Prostate gland (tissue), 2 donors: ENCODE measurements at regions not wholly inside any gene's neighbourhood (a gene's known extent, or its start where the extent isn't known, plus 50 kb on each side); places are given as distances from the start of the nearest gene placed in this dataset.

Source experiments
- DNase-seq: peaks from one replicate; pipeline ENCODE4 v3.0.0-alpha.2; 2019; ENCODE audit warnings: low spot score
- H3K27ac ChIP-seq, 2 donors: fragments of 200-600 bp; sonication (generic); 2 replicates each; pipeline ENCODE4 v1.5.1; 2017 to 2019
- H3K27me3 ChIP-seq: fragments of 200-600 bp; sonication (generic); replicated peaks from 2 replicates; pipeline ENCODE4 v1.5.1; 2019; ENCODE audit not compliant: insufficient read depth
- H3K36me3 ChIP-seq, 2 donors: fragments of 200-600 bp; sonication (generic); 1 replicate in 1 of 2; 2 replicates in 1 of 2; pipeline versions ENCODE4 v1.5.1 to v1.8.1; 2017 to 2019
- H3K4me1 ChIP-seq: fragments of 200-600 bp; sonication (generic); replicated peaks from 2 replicates; pipeline ENCODE4 v1.5.1; 2019
- H3K4me3 ChIP-seq, 2 donors: fragments of 200-600 bp; sonication (generic); 2 replicates each; pipeline ENCODE4 v1.5.1; 2017 to 2019
- H3K9me3 ChIP-seq: fragments of 200-600 bp; sonication (generic); 2 replicates; pipeline ENCODE4 v1.5.1; 2017
- CTCF ChIP-seq, 4 experiments: fragments of 200-600 bp in 2 of 4; fragments of 450-650 bp in 2 of 4; sonication (generic) in 2 of 4; IDR thresholded peaks; 1 replicate in 3 of 4; 2 replicates in 1 of 4; pipeline ENCODE4 v1.5.1; 2016 to 2019; ENCODE audit warnings: antibody characterized with exemption in 4 of 4, mild to moderate bottlenecking in 2 of 4, moderate library complexity in 2 of 4
- POLR2A ChIP-seq: fragments of 450-650 bp; IDR thresholded peaks from one replicate; pipeline ENCODE4 v1.6.1; 2016; ENCODE audit warnings: antibody characterized with exemption, mild to moderate bottlenecking
- POLR2AphosphoS5 ChIP-seq: sonication (generic); formaldehyde crosslinking; IDR thresholded peaks from one replicate; pipeline ENCODE4 v1.6.1; 2017; ENCODE audit warnings: antibody characterized with exemption
- WGBS: methylation state at CpG from one replicate; pipeline ENCODE4 v1.1.5; 2018; 5-methylcytosine and 5-hydroxymethylcytosine counted together
- intact Hi-C: fragments of 100-400 bp; cut with DNase I; formaldehyde crosslinking; loops from one replicate; pipeline ENCODE4 v1.14.2; 2022

GRCh38 chr12:58099476-58099875, 158.1 kb downstream of the ATP23 start:
- intact Hi-C loops, result no loop called here

GRCh38 chr12:58104351-58104755, 163.0 kb downstream of the ATP23 start:
- no peaks in the 10 kb centered on the region for H3K27me3 ChIP-seq
- H3K36me3 ChIP-seq, result no peaks in the 10 kb centered on the region
- TF ChIP-seq POLR2A, result no peak
- TF ChIP-seq CTCF (IDR thresholded peaks at IDR 0.05), result no peak
- TF ChIP-seq POLR2AphosphoS5, result no peak
- no peak overlapping the region for H3K27ac ChIP-seq
- intact Hi-C loops, result no loop called here
- no peak for DNase-seq
- no peak overlapping the region for H3K4me3 ChIP-seq
- no peaks in the 10 kb centered on the region for H3K9me3 ChIP-seq
- no peaks in the 10 kb centered on the region for H3K4me1 ChIP-seq
- 70% methylated on average over 4 of the region's 4 CpGs for WGBS

More at GRCh38 chr12:58099476-58099875, 158.1 kb downstream of the ATP23 start:
- Histone ChIP-seq H3K4me1 (no peaks in the 10 kb centered on the region), H3K27ac (no peak overlapping the region), H3K27me3 (no peaks in the 10 kb centered on the region), H3K36me3 (no peaks in the 10 kb centered on the region), H3K4me3 (no peak overlapping the region), H3K9me3 (no peaks in the 10 kb centered on the region)
- TF ChIP-seq CTCF (IDR thresholded peaks at IDR 0.05) (no peak), POLR2A (no peak), POLR2AphosphoS5 (no peak)
- no peak for DNase-seq
- WGBS, result 72% methylated on average over 4 of the region's 4 CpGs

- Histone ChIP-seq H3K9me3 (no peaks in the 10 kb centered on the region), H3K27ac (no peak overlapping the region), H3K4me1 (no peaks in the 10 kb centered on the region), H3K4me3 (no peak overlapping the region), H3K36me3 (no peaks in the 10 kb centered on the region), H3K27me3 (no peaks in the 10 kb centered on the region)
- TF ChIP-seq POLR2AphosphoS5 (no peak), POLR2A (no peak), CTCF (IDR thresholded peaks at IDR 0.05) (no peak)
- WGBS, result 93% methylated on average over 10 of the region's 10 CpGs
- intact Hi-C loops, result no loop called here
- no peak for DNase-seq
These were observed 164.1 kb downstream of the ATP23 start for GRCh38 chr12:58105225-58106119.

- no peak for DNase-seq
- Histone ChIP-seq H3K36me3 (no peaks in the 10 kb centered on the region), H3K9me3 (no peaks in the 10 kb centered on the region), H3K4me1 (no peaks in the 10 kb centered on the region), H3K4me3 (no peak overlapping the region), H3K27me3 (no peaks in the 10 kb centered on the region), H3K27ac (no peak overlapping the region)
- intact Hi-C loops, result no loop called here
- 64% methylated on average over 3 of the region's 3 CpGs for WGBS
- TF ChIP-seq POLR2A (no peak), POLR2AphosphoS5 (no peak), CTCF (IDR thresholded peaks at IDR 0.05) (no peak)
These were observed 164.8 kb downstream of the ATP23 start for GRCh38 chr12:58106195-58106594.

GRCh38 chr12:58117201-58117600, 175.8 kb downstream of the ATP23 start:
- no peaks in the 10 kb centered on the region for H3K9me3 ChIP-seq
- WGBS, result 61% methylated on average over 3 of the region's 3 CpGs
- no peaks in the 10 kb centered on the region for H3K4me1 ChIP-seq
- no peak for TF ChIP-seq CTCF (IDR thresholded peaks at IDR 0.05)
- TF ChIP-seq POLR2AphosphoS5, result no peak
- no peak for TF ChIP-seq POLR2A
- H3K27me3 ChIP-seq, result no peaks in the 10 kb centered on the region
- no peak overlapping the region for H3K27ac ChIP-seq
- no peak overlapping the region for H3K4me3 ChIP-seq
- intact Hi-C loops, result no loop called here
- no peaks in the 10 kb centered on the region for H3K36me3 ChIP-seq
- no peak for DNase-seq
